Gastroesophageal sphincter (tissue), 4 donors: ENCODE measurements at regions not wholly inside any gene's neighbourhood (a gene's known extent, or its start where the extent isn't known, plus 50 kb on each side); places are given as distances from the start of the nearest gene placed in this dataset.

Source experiments
- ATAC-seq: fragments of 150-250 bp; one replicate; pipeline ENCODE4 v1.9.1; 2016; ENCODE audit warnings: mild to moderate bottlenecking, moderate library complexity
- H3K27ac ChIP-seq, 4 donors: fragments of 200-600 bp; sonication (generic) in 3 of 4; 1 replicate in 3 of 4; 2 replicates in 1 of 4; pipeline ENCODE4 v1.5.1; 2016 to 2019
- H3K27me3 ChIP-seq: fragments of 200-600 bp; sonication (generic); one replicate; pipeline ENCODE4 v1.5.1; 2019
- H3K36me3 ChIP-seq, 2 donors: fragments of 200-600 bp; sonication (generic); one replicate each; pipeline ENCODE4 v1.5.1; 2019; ENCODE audit warnings: control low read depth in 1 of 2
- H3K4me1 ChIP-seq, 3 donors: fragments of 200-600 bp; sonication (generic); 1 replicate in 2 of 3; 2 replicates in 1 of 3; pipeline ENCODE4 v1.5.1; 2016 to 2019; ENCODE audit warnings: control low read depth in 2 of 3
- H3K4me3 ChIP-seq, 2 donors: fragments of 200-600 bp; sonication (generic); one replicate each; pipeline ENCODE4 v1.5.1; 2019; ENCODE audit warnings: mild to moderate bottlenecking in 1 of 2, moderate library complexity in 1 of 2
- H3K9me3 ChIP-seq, 3 donors: fragments of 200-600 bp; sonication (generic); one replicate each; pipeline ENCODE4 v1.5.1; 2017 to 2019; ENCODE audit warnings: control low read depth in 2 of 3
- CTCF ChIP-seq, 4 experiments: fragments of 200-600 bp in 2 of 4; fragments of 450-650 bp in 2 of 4; sonication (generic) in 1 of 4; IDR thresholded peaks; one replicate each; pipeline ENCODE4 v1.5.1; 2017 to 2019; ENCODE audit warnings: antibody characterized with exemption in 4 of 4, mild to moderate bottlenecking in 2 of 4, moderate library complexity in 2 of 4
- EP300 ChIP-seq: sonication (generic); formaldehyde crosslinking; IDR thresholded peaks from one replicate; pipeline ENCODE4 v1.6.1; 2017; ENCODE audit warnings: antibody characterized with exemption, mild to moderate bottlenecking
- POLR2A ChIP-seq, 2 donors: fragments of 450-650 bp; IDR thresholded peaks; one replicate each; pipeline ENCODE4 v1.6.1; 2017; ENCODE audit warnings: antibody characterized with exemption in 2 of 2, mild to moderate bottlenecking in 2 of 2, moderate library complexity in 1 of 2
- POLR2AphosphoS5 ChIP-seq: sonication (generic); formaldehyde crosslinking; IDR thresholded peaks from one replicate; pipeline ENCODE4 v1.6.1; 2017; ENCODE audit warnings: antibody characterized with exemption
- WGBS, 2 donors: methylation state at CpG; one replicate each; pipeline ENCODE4 v1.1.5; 2018; ENCODE audit warnings: low coverage in 1 of 2; 5-methylcytosine and 5-hydroxymethylcytosine counted together

GRCh38 chr4:31141832-31142142 lies 421.6 kb downstream of the PCDH7 start:
- no peaks in the 10 kb centered on the region for H3K27me3 ChIP-seq
- H3K9me3 ChIP-seq = no peaks in the 10 kb centered on the region
- no peak overlapping the region for H3K4me3 ChIP-seq
- 90 to 92% methylated on average over 1 of the region's 1 CpG for WGBS, 2 donors
- peaks cover 0 to 30% of the 10 kb centered on the region in 2 donors for H3K36me3 ChIP-seq
- no peak overlapping the region for H3K27ac ChIP-seq
- TF ChIP-seq EP300 (no peak), CTCF (IDR thresholded peaks at IDR 0.05) (no peak), POLR2AphosphoS5 (no peak), POLR2A (IDR thresholded peaks at IDR 0.05) (no peak)
- no peak for ATAC-seq
- no peaks in the 10 kb centered on the region for H3K4me1 ChIP-seq

- no peak for TF ChIP-seq CTCF (IDR thresholded peaks at IDR 0.05)
- no peak for TF ChIP-seq POLR2AphosphoS5
- no peak for TF ChIP-seq EP300
- TF ChIP-seq POLR2A (IDR thresholded peaks at IDR 0.05) = no peak
Observed at GRCh38 chr4:31146366-31146765, 426.2 kb downstream of the PCDH7 start.

GRCh38 chr4:31148990-31149389 lies 428.8 kb downstream of the PCDH7 start:
- Histone ChIP-seq H3K9me3 (no peaks in the 10 kb centered on the region), H3K36me3 (peaks cover 0 to 11% of the 10 kb centered on the region in 2 donors), H3K27me3 (no peaks in the 10 kb centered on the region), H3K4me1 (no peaks in the 10 kb centered on the region), H3K4me3 (no peak overlapping the region), H3K27ac (no peak overlapping the region)
- ATAC-seq = no peak
- TF ChIP-seq CTCF (IDR thresholded peaks at IDR 0.05) (no peak), POLR2A (IDR thresholded peaks at IDR 0.05) (no peak), EP300 (no peak), POLR2AphosphoS5 (no peak)
- WGBS, 2 donors = 43 to 50% methylated on average over 1 of the region's 1 CpG

More at GRCh38 chr4:31146366-31146765, 426.2 kb downstream of the PCDH7 start:
- Histone ChIP-seq H3K27ac (no peak overlapping the region), H3K36me3 (peaks cover 0 to 30% of the 10 kb centered on the region in 2 donors), H3K4me1 (no peaks in the 10 kb centered on the region), H3K9me3 (no peaks in the 10 kb centered on the region), H3K4me3 (no peak overlapping the region), H3K27me3 (no peaks in the 10 kb centered on the region)
- 79 to 80% methylated on average over 6 of the region's 6 CpGs for WGBS, 2 donors
- no peak for ATAC-seq

GRCh38 chr4:31156221-31156620 lies 436.1 kb downstream of the PCDH7 start:
- H3K27me3 ChIP-seq = no peaks in the 10 kb centered on the region
- no peak for ATAC-seq
- H3K9me3 ChIP-seq = no peaks in the 10 kb centered on the region
- no peaks in the 10 kb centered on the region for H3K36me3 ChIP-seq
- H3K27ac ChIP-seq = no peak overlapping the region
- TF ChIP-seq CTCF (IDR thresholded peaks at IDR 0.05) = no peak
- no peaks in the 10 kb centered on the region for H3K4me1 ChIP-seq
- 88 to 92% methylated on average over 1 of the region's 1 CpG for WGBS, 2 donors
- H3K4me3 ChIP-seq = no peak overlapping the region

- no peak overlapping the region for H3K4me3 ChIP-seq
- WGBS, 2 donors = 54 to 64% methylated on average over 3 of the region's 3 CpGs
- no peaks in the 10 kb centered on the region for H3K36me3 ChIP-seq
- H3K4me1 ChIP-seq = no peaks in the 10 kb centered on the region
- H3K9me3 ChIP-seq = no peaks in the 10 kb centered on the region
- no peak overlapping the region for H3K27ac ChIP-seq
- TF ChIP-seq POLR2AphosphoS5 = no peak
- TF ChIP-seq CTCF (IDR thresholded peaks at IDR 0.05) = no peak
- TF ChIP-seq EP300 = no peak
- no peak for TF ChIP-seq POLR2A (IDR thresholded peaks at IDR 0.05)
- H3K27me3 ChIP-seq = no peaks in the 10 kb centered on the region
- no peak for ATAC-seq
Observed at GRCh38 chr4:31160146-31160545, 440.0 kb downstream of the PCDH7 start.
